HG02610 (cell line): ENCODE measurements at regions not wholly inside any gene's neighbourhood (a gene's known extent, or its start where the extent isn't known, plus 50 kb on each side); places are given as distances from the start of the nearest gene placed in this dataset.

Experiments used
- ATAC-seq: cut with Tn5 transposase; IDR thresholded peaks from one replicate; pipeline ENCODE4 v1.9.1; 2021; ENCODE audit warnings: mild to moderate bottlenecking, moderate library complexity; ENCODE audit not compliant: unreplicated experiment

DNA sequence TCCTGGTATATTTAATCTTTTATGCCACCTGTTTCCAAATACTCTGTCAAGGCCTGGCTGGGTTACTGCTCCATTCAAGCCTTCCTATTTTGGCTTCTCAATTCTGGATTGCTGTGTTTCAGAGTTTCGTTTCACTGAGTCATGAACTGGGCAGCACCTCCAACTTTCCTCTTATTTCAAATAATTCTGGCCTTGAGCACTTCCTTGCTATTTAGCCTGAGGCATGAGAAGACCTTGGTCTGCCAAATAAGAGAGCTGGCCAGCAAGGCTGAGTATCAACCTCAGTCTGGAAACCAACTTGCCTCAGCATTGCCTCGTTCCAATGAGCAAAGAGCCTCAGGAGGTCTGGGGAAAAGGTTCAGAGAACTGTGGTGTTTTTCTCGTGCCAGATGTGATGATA lies 66.6 kb downstream of the TNFAIP3 start:
- ATAC-seq: no peak

- no peak for ATAC-seq
These were observed 69.7 kb downstream of the TNFAIP3 start for GRCh38 chr6:137936798-137937197.

GRCh38 chr6:137937834-137938233 lies 70.8 kb downstream of the TNFAIP3 start:
- no peak for ATAC-seq

GRCh38 chr6:137938770-137939379 lies 71.8 kb downstream of the TNFAIP3 start:
- ATAC-seq: no peak

DNA sequence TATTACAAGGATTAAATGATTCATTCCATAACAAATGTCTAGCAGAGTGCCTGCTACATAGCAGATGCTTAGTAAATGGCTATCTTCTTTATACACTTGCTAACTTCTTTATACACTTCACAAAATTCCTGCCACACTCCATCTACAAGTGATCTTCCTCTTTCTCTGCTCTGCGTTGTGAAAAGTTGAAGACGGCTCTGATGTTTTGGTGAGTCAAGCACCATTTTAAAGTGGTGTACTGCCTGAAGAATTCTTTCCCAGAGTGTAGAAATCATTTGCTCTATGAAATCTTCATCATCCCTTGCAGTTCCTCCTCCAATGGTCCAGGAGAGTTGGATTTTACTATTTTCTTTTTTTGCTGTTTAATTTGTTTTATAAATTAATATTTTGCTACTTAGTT lies 74.9 kb downstream of the TNFAIP3 start:
- no peak for ATAC-seq

DNA sequence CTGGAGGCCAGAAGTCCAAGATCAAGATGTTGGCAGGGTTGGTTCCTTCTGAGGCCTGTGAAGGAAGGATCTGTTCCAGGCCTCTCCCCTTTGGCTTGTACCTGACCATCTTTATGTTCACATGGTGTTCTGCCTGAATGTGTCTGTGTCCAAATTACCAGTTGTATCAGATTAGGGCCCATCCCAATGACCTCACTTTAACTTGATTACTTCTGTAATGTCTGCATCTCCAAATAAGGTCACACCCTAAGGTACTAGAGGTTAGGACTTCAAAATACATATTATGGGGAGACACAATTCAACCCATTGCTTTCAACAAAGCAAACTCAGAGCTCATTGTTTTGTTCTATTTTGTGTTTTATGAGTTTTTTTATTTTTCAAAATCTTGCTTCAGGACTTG lies 75.7 kb downstream of the TNFAIP3 start:
- ATAC-seq: no peak

DNA sequence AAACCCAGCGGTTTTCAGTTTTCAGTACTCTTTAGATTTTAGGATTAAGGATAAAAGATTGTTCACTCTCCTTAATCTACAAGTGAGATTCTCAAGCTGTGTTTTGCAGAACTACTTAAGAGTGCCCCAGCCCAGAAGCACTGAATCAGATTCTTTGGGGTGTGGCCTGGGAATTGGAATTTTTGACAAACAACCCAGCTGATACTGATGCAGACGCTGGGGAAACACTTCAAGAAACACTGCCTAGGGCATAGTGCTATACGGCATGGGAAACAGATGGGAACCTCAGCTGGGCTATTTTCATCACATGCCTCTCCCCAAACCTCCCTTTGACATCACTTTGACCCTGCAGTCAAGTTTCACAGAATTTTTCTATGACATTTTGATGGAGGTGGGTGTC lies 77.3 kb downstream of the TNFAIP3 start:
- peak; percentile 35 for ATAC-seq

DNA sequence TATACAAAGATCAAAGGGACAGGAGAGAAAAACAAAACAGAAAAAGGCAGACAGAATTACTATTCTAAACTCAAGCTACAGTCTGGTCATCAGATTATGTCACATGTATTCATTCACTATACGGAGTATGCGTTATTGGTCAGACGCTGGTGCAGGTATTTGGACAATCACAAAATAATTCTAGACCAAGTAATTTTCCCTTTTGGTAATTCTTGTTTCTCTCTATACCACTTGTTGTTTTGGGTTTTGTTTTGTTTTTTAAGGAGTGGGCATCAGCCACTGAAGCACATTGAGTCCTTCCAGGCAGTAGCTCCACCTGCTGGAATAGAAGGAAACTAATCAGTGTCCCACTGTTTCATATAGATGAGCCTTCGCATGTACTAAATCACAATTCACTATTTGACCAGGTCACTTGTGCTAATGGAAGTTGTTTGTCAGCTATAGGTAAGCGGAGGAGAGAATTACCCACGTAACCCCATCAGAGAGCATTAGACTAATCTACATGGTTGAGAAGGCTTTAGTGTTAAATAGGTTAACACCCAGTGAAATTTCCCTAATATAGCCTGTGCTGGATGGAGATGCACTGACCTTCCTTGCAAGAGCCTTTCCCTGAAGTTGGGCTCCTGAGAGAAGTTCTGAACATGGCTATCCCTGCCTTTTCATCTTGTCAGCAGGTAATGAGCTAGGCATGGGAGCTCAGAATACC lies 77.9 kb downstream of the TNFAIP3 start:
- peak; percentile 20 for ATAC-seq

DNA sequence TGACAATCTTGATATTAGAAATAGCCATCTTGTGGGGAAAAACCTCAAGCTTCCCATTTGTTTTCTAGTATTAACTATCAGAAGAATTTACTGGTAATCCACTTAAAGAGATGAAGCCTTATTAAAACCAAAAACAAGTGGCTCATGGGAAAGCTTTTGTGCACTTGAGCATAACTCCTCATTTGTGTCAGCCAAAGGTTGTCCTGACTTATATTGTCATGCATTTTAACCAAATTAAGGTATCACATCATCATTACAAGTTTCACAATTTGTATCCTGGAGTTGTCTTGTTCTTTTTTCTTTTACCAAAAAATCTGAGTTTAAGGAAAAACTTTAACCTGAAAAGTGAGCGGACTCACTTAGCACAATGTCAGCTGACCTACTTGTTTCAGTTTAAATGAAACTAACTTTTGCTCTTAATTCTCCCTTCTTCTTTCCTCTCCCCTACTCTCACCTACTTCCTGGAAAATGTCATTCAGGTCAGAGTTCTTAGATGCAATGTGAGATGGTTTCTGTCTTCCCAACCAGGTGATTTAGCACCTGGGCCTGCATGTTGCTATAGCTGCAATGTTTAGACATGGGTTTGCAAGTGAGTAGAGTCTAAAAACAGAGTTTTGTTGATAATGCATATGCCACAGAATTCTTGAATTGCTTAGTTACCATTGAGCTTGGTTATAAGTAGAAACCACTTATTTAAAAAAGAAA lies 82.8 kb downstream of the TNFAIP3 start:
- no peak for ATAC-seq

- no peak for ATAC-seq
These were observed 83.5 kb downstream of the TNFAIP3 start for GRCh38 chr6:137950581-137950980.

GRCh38 chr6:137951064-137951597 lies 84.1 kb downstream of the TNFAIP3 start:
- peak; percentile 47 for ATAC-seq

- ATAC-seq: no peak
These were observed 85.2 kb downstream of the TNFAIP3 start for GRCh38 chr6:137952247-137952646.

DNA sequence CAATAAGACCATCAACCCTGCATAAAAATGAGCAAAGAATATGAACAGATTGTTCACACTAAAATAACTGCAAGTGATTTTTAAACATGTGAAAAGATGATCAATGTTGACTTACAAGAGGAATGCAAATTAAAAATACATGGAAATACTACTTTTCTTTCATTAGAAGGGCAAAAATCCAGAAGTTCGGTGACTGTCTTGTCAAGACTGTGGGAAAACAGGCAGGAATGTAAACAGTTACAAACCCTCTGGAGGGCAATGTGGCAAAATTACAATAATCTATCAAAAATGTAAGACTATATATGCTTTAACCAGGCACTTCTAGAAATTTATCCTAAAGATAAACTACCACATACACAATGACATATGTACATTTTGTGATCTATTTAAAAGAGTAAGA lies 86.7 kb downstream of the TNFAIP3 start:
- ATAC-seq: no peak

DNA sequence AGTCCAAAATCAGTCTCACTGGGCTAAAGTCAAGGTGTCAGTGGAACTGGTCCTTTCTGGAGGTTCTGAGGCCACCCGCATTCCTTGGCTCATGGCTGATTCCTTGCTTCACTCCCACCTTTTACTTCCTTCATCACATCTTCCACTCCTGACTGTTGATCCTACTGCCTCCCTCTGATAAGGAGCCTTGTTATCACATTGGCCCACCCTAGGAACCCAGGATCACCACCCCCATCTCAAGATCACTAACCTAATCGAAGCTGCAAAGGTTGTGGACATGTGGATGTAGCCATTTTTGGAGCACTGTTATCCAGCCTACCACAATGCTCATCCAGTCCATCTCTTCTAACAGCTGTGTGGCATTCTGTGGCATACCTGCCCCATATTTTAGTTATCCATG lies 87.2 kb downstream of the TNFAIP3 start:
- ATAC-seq: no peak

DNA sequence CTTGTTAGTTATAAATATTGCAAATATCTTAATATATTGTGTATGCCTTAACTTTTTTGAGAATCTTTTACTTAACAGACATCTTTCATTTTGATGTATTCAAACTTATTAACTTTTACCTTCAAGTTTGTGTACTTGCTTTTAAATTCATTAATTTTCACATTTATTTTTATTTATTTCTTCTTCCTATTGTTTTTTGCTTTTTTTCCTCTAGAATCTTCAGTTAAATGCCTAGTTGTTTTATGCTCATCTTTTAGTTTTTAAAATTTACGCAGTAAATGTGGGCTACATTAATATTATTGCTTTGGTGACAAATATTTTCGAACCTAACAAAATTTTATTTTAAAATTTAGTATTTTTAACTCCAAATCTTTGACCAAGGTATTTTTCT lies 89.0 kb downstream of the TNFAIP3 start:
- no peak for ATAC-seq

- no peak for ATAC-seq
These were observed 90.4 kb downstream of the TNFAIP3 start for GRCh38 chr6:137957471-137957870.

GRCh38 chr6:137958811-137959565 lies 91.9 kb downstream of the TNFAIP3 start:
- no peak for ATAC-seq

- no peak for ATAC-seq
These were observed 95.7 kb downstream of the TNFAIP3 start for GRCh38 chr6:137962725-137963124.

- peak; percentile 40 for ATAC-seq
These were observed 97.8 kb downstream of the TNFAIP3 start for GRCh38 chr6:137964876-137965275.

GRCh38 chr6:137967689-137968454 lies 100.8 kb downstream of the TNFAIP3 start:
- ATAC-seq: no peak

GRCh38 chr6:137968455-137968804 lies 101.4 kb downstream of the TNFAIP3 start:
- ATAC-seq: no peak
